Colonic mucosa (tissue), 4 donors: ENCODE measurements at regions not wholly inside any gene's neighbourhood (a gene's known extent, or its start where the extent isn't known, plus 50 kb on each side); places are given as distances from the start of the nearest gene placed in this dataset.

Source experiments
- DNase-seq: peaks from one replicate; pipeline ENCODE4 v3.0.0-alpha.2; 2020
- H3K27ac ChIP-seq: fragments of 200-600 bp; one replicate; pipeline ENCODE4 v1.8.0; 2021
- H3K27me3 ChIP-seq: fragments of 200-600 bp; one replicate; pipeline ENCODE4 v1.8.0; 2021
- H3K36me3 ChIP-seq: fragments of 200-600 bp; one replicate; pipeline ENCODE4 v1.8.0; 2021
- H3K4me1 ChIP-seq: fragments of 200-600 bp; one replicate; pipeline ENCODE4 v1.8.0; 2021; ENCODE audit warnings: mild to moderate bottlenecking
- H3K4me3 ChIP-seq: fragments of 200-600 bp; one replicate; pipeline ENCODE4 v1.8.0; 2021
- H3K9ac ChIP-seq, 2 donors: one replicate each; pipeline ENCODE4 v1.7.0; 2013; ENCODE audit warnings: control low read depth in 2 of 2, low read depth in 2 of 2, low read length in 2 of 2
- H3K9me3 ChIP-seq: fragments of 200-600 bp; one replicate; pipeline ENCODE4 v1.8.0; 2021
- intact Hi-C: fragments of 100-400 bp; cut with DNase I; formaldehyde crosslinking; loops from one replicate; pipeline ENCODE4 v1.14.1; 2022
- TF ChIP-seq, protein P1 (sequence below): fragments of 200-600 bp; IDR thresholded peaks from one replicate; pipeline ENCODE4 v1.8.0; 2022; ENCODE audit warnings: antibody characterized with exemption, mild to moderate bottlenecking
- donor health status: healthy.
- donor health status: DM: no; HTN: no; CAD: no.
- donor health status: DM: no; HTN: no; CAD: no.

DNA sequence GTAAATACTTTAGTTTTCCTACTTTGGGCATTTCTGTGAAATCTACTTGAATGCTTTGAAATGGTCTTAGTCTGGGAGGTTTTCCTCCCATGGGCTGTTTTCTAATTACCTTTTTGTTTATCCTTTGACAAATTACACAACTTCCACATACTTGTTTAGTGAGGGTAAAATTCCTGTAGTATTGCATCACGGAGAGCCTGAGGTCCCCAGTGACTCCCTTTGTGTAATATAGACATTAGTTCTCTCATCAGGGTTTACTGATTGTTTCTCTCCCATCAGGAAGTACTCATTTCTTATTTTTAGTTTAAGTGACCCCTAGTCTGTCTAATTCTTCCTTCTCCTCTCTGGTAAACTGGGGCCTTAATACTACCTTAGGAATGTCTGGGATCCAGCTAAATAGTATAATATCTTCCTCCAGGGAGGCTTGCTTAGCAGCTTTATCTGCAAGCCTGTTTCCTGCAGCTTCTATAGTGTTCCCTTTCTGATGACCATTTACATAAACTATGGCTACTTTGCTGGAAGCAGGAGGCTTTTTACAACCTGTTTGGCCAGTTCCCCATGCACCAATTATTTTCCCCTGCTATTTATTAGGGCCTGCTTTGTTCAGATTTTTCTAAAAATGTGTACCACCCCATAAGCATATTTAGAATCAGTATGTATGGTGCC is 87.2 kb upstream of the XCR1 start:
- no peaks in the 10 kb centered on the region for H3K36me3 ChIP-seq
- H3K9me3 ChIP-seq = no peaks in the 10 kb centered on the region
- H3K4me3 ChIP-seq = no peak overlapping the region
- H3K27ac ChIP-seq = peak overlapping the region; percentile 37
- intact Hi-C loops = no loop called here
- H3K9ac ChIP-seq = no peak overlapping the region
- DNase-seq = no peak
- H3K4me1 ChIP-seq = peaks cover 7% of the 10 kb centered on the region
- H3K27me3 ChIP-seq = no peaks in the 10 kb centered on the region
- TF ChIP-seq, protein P1, sequence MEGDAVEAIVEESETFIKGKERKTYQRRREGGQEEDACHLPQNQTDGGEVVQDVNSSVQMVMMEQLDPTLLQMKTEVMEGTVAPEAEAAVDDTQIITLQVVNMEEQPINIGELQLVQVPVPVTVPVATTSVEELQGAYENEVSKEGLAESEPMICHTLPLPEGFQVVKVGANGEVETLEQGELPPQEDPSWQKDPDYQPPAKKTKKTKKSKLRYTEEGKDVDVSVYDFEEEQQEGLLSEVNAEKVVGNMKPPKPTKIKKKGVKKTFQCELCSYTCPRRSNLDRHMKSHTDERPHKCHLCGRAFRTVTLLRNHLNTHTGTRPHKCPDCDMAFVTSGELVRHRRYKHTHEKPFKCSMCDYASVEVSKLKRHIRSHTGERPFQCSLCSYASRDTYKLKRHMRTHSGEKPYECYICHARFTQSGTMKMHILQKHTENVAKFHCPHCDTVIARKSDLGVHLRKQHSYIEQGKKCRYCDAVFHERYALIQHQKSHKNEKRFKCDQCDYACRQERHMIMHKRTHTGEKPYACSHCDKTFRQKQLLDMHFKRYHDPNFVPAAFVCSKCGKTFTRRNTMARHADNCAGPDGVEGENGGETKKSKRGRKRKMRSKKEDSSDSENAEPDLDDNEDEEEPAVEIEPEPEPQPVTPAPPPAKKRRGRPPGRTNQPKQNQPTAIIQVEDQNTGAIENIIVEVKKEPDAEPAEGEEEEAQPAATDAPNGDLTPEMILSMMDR = no peak

GRCh38 chr3:46113608-46114007 is 86.3 kb upstream of the XCR1 start:
- no peak for DNase-seq
- Histone ChIP-seq H3K27me3 (no peaks in the 10 kb centered on the region), H3K9me3 (no peaks in the 10 kb centered on the region), H3K27ac (no peak overlapping the region), H3K9ac (no peak overlapping the region), H3K4me3 (no peak overlapping the region), H3K4me1 (peaks cover 7% of the 10 kb centered on the region), H3K36me3 (no peaks in the 10 kb centered on the region)
- intact Hi-C loops = no loop called here
- TF ChIP-seq, protein P1 = no peak

DNA sequence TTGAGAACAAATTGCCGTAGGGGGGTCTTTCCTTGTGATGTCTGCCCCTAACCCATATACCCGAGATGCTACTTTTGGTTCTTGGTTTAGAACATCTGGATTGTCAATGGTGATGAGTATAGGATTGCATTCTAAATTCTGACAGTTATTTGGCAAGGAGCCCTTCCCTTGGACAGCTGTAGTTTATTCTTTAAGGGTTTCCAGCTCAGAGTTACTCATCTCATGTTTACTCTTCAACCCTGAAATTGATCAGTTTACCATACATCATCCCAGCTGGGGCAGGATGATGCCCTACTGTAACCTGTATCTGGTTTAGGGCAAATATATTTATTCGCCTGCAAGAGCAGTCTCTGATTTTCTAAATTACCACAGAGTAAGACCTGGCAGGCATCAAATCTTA is 85.7 kb upstream of the XCR1 start:
- Histone ChIP-seq H3K36me3 (no peaks in the 10 kb centered on the region), H3K9ac (no peak overlapping the region), H3K27me3 (no peaks in the 10 kb centered on the region), H3K4me3 (no peak overlapping the region), H3K9me3 (no peaks in the 10 kb centered on the region), H3K27ac (no peak overlapping the region), H3K4me1 (peaks cover 7% of the 10 kb centered on the region)
- intact Hi-C loops = no loop called here
- DNase-seq = no peak
- TF ChIP-seq, protein P1 = no peak

DNA sequence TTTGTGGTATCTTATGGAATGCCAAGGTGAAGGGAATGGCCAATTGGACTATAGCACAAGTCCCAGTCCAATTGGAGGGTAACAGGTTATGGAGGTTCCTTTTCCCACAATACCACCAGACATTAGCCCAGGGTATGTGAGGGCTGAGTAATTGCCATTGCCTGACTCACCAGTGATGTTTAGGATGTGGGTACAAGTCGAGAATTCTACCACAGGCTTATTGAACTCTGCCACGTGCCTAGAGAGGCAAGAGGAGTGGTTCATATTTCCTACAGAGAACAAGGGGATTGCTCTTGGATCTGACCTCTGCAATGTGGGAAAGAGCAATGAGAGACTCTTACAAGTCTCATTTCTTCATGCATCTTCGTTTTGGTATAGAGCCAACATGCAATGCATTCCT is 85.0 kb upstream of the XCR1 start:
- H3K9me3 ChIP-seq = no peaks in the 10 kb centered on the region
- H3K4me3 ChIP-seq = no peak overlapping the region
- H3K27me3 ChIP-seq = no peaks in the 10 kb centered on the region
- H3K27ac ChIP-seq = no peak overlapping the region
- DNase-seq = no peak
- intact Hi-C loops = no loop called here
- H3K9ac ChIP-seq = no peak overlapping the region
- peaks cover 7% of the 10 kb centered on the region for H3K4me1 ChIP-seq
- no peaks in the 10 kb centered on the region for H3K36me3 ChIP-seq
- TF ChIP-seq, protein P1 = no peak

DNA sequence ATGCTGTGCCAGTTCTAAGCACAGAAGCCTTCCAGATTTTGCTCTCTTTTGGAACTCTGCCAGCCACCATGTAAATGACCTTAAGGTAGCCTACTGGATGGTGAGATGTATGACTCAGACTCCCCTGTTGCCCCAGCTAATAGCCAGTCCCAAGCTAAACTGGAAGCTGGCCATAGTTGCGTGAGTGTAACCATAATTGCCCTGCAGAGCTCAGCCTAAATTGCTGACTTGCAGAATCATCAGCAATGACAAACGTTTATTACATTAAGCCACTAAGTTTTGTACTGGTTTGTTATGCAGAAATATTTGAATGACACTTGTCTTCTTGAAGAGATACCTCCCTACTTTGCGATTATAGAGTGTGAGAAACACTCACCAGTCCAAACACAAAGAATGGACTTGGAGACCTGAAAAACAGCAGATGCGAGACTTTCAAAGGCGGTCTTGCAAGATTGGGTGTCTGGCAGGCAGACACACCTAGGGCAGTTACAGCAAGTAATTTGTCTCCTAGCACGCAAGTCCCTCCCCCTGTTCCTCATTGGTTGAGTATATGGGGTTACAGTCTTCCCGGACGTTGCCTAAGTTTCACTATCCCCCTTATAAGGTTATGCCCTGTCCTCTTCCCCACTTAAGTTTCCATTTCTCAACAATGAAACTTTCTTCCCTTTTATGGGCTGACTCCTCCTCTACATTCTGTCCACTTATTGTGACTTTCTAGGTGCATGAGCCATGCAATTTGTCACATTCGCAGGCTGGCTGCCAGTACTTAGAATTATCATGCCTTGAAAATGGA is 83.6 kb upstream of the XCR1 start:
- Histone ChIP-seq H3K9me3 (no peaks in the 10 kb centered on the region), H3K27ac (peak overlapping the region; percentile 67), H3K4me1 (peaks cover 7% of the 10 kb centered on the region), H3K4me3 (no peak overlapping the region), H3K9ac (no peak overlapping the region), H3K27me3 (no peaks in the 10 kb centered on the region), H3K36me3 (no peaks in the 10 kb centered on the region)
- TF ChIP-seq, protein P1 = no peak
- intact Hi-C loops = no loop called here
- peak; percentile 67 for DNase-seq
